CD14-positive monocyte (primary cell): ENCODE measurements at regions not wholly inside any gene's neighbourhood (a gene's known extent, or its start where the extent isn't known, plus 50 kb on each side); places are given as distances from the start of the nearest gene placed in this dataset.

Source experiments
- DNase-seq, 3 donors: peaks; one replicate each; pipeline ENCODE4 v3.0.0-alpha.2; 2011 to 2022
- H2AFZ ChIP-seq: 2 replicates; pipeline ENCODE4 v1.6.0; 2012; ENCODE audit warnings: mild to moderate bottlenecking, low read depth, low read length, inconsistent platforms; ENCODE audit not compliant: insufficient read depth, poor library complexity, severe bottlenecking
- H3K27ac ChIP-seq, 2 donors: 1 replicate in 1 of 2; 2 replicates in 1 of 2; pipeline ENCODE4 v1.5.1; 2012 to 2013; ENCODE audit warnings: low read length in 2 of 2, control low read depth in 1 of 2, inconsistent platforms in 1 of 2, low read depth in 1 of 2, mild to moderate bottlenecking in 1 of 2
- H3K27me3 ChIP-seq, 2 donors: one replicate each; pipeline versions ENCODE4 v1.6.0 to v1.6.1; 2011 to 2013; ENCODE audit warnings: low read length in 2 of 2; ENCODE audit not compliant: control insufficient read depth in 2 of 2, insufficient read depth in 2 of 2
- H3K36me3 ChIP-seq, 2 donors: replicated peaks in 1 of 2; 1 replicate in 1 of 2; 2 replicates in 1 of 2; pipeline versions ENCODE4 v1.5.1 to v1.6.1; 2012 to 2013; ENCODE audit warnings: low read length in 2 of 2, control low read depth in 1 of 2, inconsistent platforms in 1 of 2, mild to moderate bottlenecking in 1 of 2; ENCODE audit not compliant: insufficient read depth in 2 of 2, control insufficient read depth in 1 of 2
- H3K4me1 ChIP-seq, 2 donors: 1 replicate in 1 of 2; 2 replicates in 1 of 2; pipeline versions ENCODE4 v1.5.1 to v1.6.1; 2012 to 2013; ENCODE audit warnings: low read length in 2 of 2, control low read depth in 1 of 2, inconsistent platforms in 1 of 2, mild to moderate bottlenecking in 1 of 2, moderate library complexity in 1 of 2; ENCODE audit not compliant: insufficient read depth in 2 of 2, control insufficient read depth in 1 of 2
- H3K4me2 ChIP-seq: replicated peaks from 2 replicates; pipeline ENCODE3; 2012; ENCODE audit warnings: low read length, moderate library complexity, mild to moderate bottlenecking; ENCODE audit not compliant: poor library complexity, severe bottlenecking; ENCODE audit errors: extremely low read depth
- H3K4me3 ChIP-seq, 3 experiments: fragments of 200-600 bp in 1 of 3; sonication (generic) in 1 of 3; replicated peaks in 1 of 3; 1 replicate in 2 of 3; 2 replicates in 1 of 3; pipeline ENCODE4 v1.5.1; 2011 to 2013; ENCODE audit warnings: low read length in 3 of 3, mild to moderate bottlenecking in 3 of 3, control low read depth in 2 of 3, low read depth in 2 of 3, inconsistent platforms in 1 of 3, moderate library complexity in 1 of 3
- H3K79me2 ChIP-seq: 2 replicates; pipeline ENCODE4 v1.6.0; 2012; ENCODE audit warnings: mild to moderate bottlenecking, control low read depth, inconsistent platforms, low read length, moderate library complexity; ENCODE audit not compliant: insufficient read depth
- H3K9ac ChIP-seq: 2 replicates; pipeline ENCODE4 v1.6.0; 2017; ENCODE audit warnings: low read length, mild to moderate bottlenecking; ENCODE audit not compliant: insufficient read depth, poor library complexity, severe bottlenecking
- H3K9me3 ChIP-seq, 2 donors: replicated peaks in 1 of 2; 1 replicate in 1 of 2; 2 replicates in 1 of 2; pipeline versions ENCODE4 v1.5.1 to v1.6.1; 2012 to 2013; ENCODE audit warnings: low read length in 2 of 2, control low read depth in 1 of 2; ENCODE audit not compliant: control insufficient read depth in 1 of 2, insufficient read depth in 1 of 2
- H4K20me1 ChIP-seq: 2 replicates; pipeline ENCODE4 v1.6.0; 2012; ENCODE audit warnings: mild to moderate bottlenecking, low read length, control low read depth, moderate library complexity; ENCODE audit not compliant: insufficient read depth
- H3K27ac Mint-ChIP-seq, 7 donors: one replicate each; pipeline ENCODE4 v1.8.0; 2020; ENCODE audit warnings: mild to moderate bottlenecking in 7 of 7, mixed read lengths in 7 of 7, moderate library complexity in 6 of 7, inconsistent platforms in 2 of 7
- H3K27me3 Mint-ChIP-seq, 3 donors: one replicate each; pipeline ENCODE4 v1.8.0; 2021 to 2022; ENCODE audit warnings: low read depth in 3 of 3, mild to moderate bottlenecking in 3 of 3, mixed read lengths in 3 of 3, moderate library complexity in 3 of 3, inconsistent platforms in 1 of 3
- H3K36me3 Mint-ChIP-seq, 2 donors: one replicate each; pipeline ENCODE4 v1.8.0; 2020; ENCODE audit warnings: mixed read lengths in 2 of 2, inconsistent platforms in 1 of 2, mild to moderate bottlenecking in 1 of 2
- H3K4me1 Mint-ChIP-seq: one replicate; pipeline ENCODE4 v1.8.0; 2020; ENCODE audit warnings: mild to moderate bottlenecking, mixed read lengths
- H3K4me3 Mint-ChIP-seq, 2 donors: one replicate each; pipeline ENCODE4 v1.8.0; 2020; ENCODE audit warnings: mild to moderate bottlenecking in 2 of 2, mixed read lengths in 2 of 2, moderate library complexity in 1 of 2
- H3K9me3 Mint-ChIP-seq, 7 donors: one replicate each; pipeline ENCODE4 v1.8.0; 2020 to 2022; ENCODE audit warnings: mixed read lengths in 7 of 7, mild to moderate bottlenecking in 6 of 7, moderate library complexity in 6 of 7, inconsistent platforms in 2 of 7
- CTCF ChIP-seq: fragments of 200-600 bp; IDR thresholded peaks from one replicate; pipeline ENCODE4 v1.8.0; 2022; ENCODE audit warnings: antibody characterized with exemption, mild to moderate bottlenecking
- WGBS: methylation state at CpG from one replicate; pipeline ENCODE4 v1.1.5; 2013; ENCODE audit warnings: missing lambda C conversion rate; ENCODE audit not compliant: insufficient coverage; 5-methylcytosine and 5-hydroxymethylcytosine counted together
- intact Hi-C, 2 donors: fragments of 100-400 bp; cut with micrococcal nuclease; formaldehyde crosslinking; loops; one replicate each; pipeline versions ENCODE4 v1.15.0 to v1.15.1; 2023

DNA sequence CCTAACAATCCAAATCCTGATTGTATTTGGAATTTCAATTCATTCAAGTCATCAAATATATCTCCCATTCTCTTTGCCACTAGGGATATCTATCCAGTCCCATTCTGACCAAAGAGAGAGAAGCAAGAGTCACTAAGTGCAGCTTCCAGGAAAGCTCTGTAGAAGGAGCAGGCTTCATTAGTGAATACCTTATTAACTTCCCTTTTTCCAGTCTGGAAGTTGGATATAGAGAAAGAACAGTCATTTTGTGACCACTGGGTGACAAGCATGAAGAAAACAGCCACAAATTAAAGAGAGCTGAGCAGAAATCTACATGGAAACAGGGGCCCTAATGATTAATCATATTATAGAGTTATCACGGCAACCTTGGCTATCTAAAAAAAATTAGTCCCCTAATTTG lies 190.7 kb upstream of the ADO start:
- peak overlapping the region in 1 of 2 donors; percentile 11 for H3K27ac ChIP-seq
- H3K9me3 Mint-ChIP-seq = peaks cover 0 to 3% (median 0%) of the 10 kb centered on the region in 7 donors
- no peak overlapping the region for H3K4me3 ChIP-seq
- intact Hi-C loops = loop anchor here (5.0 kb wide), 4 partner anchors 33 to 203 kb away; partner anchors contain the start of gene EGR2 (in 2 of the 2)
- H3K9ac ChIP-seq = no peak overlapping the region
- no peak overlapping the region for H3K4me3 Mint-ChIP-seq
- H3K27me3 ChIP-seq = no peaks in the 10 kb centered on the region
- peaks cover 2 to 10% (median 3%) of the 10 kb centered on the region in 3 donors for H3K27me3 Mint-ChIP-seq
- H3K36me3 ChIP-seq = no peaks in the 10 kb centered on the region
- DNase-seq = peak in 2 of 3 donors; percentile 45 to 53
- no CpG with 5 or more reads among the region's 1 CpG for WGBS
- no peak overlapping the region for H2AFZ ChIP-seq
- H3K36me3 Mint-ChIP-seq = peaks cover 6% of the 10 kb centered on the region in 2 donors
- H3K4me1 ChIP-seq = peaks cover 53 to 54% of the 10 kb centered on the region in 2 donors
- no peaks in the 10 kb centered on the region for H3K79me2 ChIP-seq
- H3K4me1 Mint-ChIP-seq = peaks cover 57% of the 10 kb centered on the region
- peak overlapping the region in 3 of 7 donors; percentile 0 to 80 (median 58) for H3K27ac Mint-ChIP-seq
- no peaks in the 10 kb centered on the region for H3K9me3 ChIP-seq
- no peaks in the 10 kb centered on the region for H4K20me1 ChIP-seq
- no peak for TF ChIP-seq CTCF
- H3K4me2 ChIP-seq = no peak overlapping the region

DNA sequence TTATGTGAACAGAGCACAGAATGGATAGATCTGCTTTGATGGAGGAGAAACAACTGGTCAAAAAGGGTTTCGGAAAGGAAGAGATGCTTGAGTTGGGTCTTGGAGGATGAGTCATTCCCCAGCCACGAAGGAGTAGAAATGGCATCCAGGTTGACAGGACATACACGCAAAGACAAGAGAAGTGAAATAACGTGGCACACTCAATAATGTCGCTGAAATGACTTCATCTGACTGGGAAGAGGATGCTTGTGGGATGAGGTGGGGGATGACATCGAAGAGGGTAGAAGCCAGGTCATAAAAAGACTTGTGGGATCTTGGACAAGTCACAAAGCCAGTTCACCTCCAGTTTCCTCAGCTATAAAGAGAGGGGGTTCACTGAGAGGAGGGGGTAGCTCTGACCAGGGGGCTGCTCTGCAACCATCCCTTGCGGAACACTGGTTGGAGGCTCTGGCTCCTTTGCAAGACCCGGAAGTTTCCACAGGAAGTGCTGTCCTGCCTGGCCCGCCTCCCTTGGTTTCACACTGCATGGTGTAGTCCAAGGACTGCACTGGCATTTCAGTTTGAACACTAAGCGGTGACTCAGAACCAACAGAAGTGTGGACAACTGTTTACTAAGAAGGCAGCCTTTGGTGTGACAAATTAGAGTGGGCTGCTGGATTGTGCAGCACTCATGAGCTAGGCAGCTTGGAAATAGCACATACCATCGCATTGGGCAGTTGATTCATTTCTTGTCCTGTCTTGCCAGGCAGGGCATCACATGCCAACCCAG lies 189.9 kb upstream of the ADO start:
- no peaks in the 10 kb centered on the region for H3K27me3 ChIP-seq
- peaks cover 6% of the 10 kb centered on the region in 2 donors for H3K36me3 Mint-ChIP-seq
- H3K27ac Mint-ChIP-seq = peak overlapping the region in 6 of 7 donors; percentile 1 to 77 (median 62)
- intact Hi-C loops = loop anchor here (5.0 kb wide), 4 partner anchors 33 to 203 kb away; partner anchors contain the start of gene EGR2 (in 2 of the 2)
- no peaks in the 10 kb centered on the region for H3K79me2 ChIP-seq
- H3K27me3 Mint-ChIP-seq = peaks cover 2 to 10% (median 3%) of the 10 kb centered on the region in 3 donors
- H3K4me3 ChIP-seq = no peak overlapping the region
- H3K36me3 ChIP-seq = no peaks in the 10 kb centered on the region
- no peaks in the 10 kb centered on the region for H3K9me3 ChIP-seq
- peaks cover 62% of the 10 kb centered on the region for H3K4me1 Mint-ChIP-seq
- H3K4me1 ChIP-seq = peaks cover 60 to 61% of the 10 kb centered on the region in 2 donors
- peak in 2 of 3 donors; percentile 80 to 86 for DNase-seq
- H2AFZ ChIP-seq = no peak overlapping the region
- peak overlapping the region in 1 of 2 donors; percentile 6 for H3K27ac ChIP-seq
- H3K9me3 Mint-ChIP-seq = peaks cover 0 to 3% (median 0%) of the 10 kb centered on the region in 7 donors
- H3K4me3 Mint-ChIP-seq = no peak overlapping the region
- TF ChIP-seq CTCF = no peak
- no peak overlapping the region for H3K9ac ChIP-seq
- WGBS = 79% methylated on average over 9 of the region's 11 CpGs
- no peaks in the 10 kb centered on the region for H4K20me1 ChIP-seq
- no peak overlapping the region for H3K4me2 ChIP-seq
